ENCODE measurements at regions not wholly inside any gene's neighbourhood (a gene's known extent, or its start where the extent isn't known, plus 50 kb on each side); places are given as distances from the start of the nearest gene placed in this dataset.

- Mint-ChIP-seq H3K27me3 (ENCODE audit: low read depth) (no peaks in the 10 kb centered on the region), H3K27ac (no peak overlapping the region), H3K4me1 (no peaks in the 10 kb centered on the region), H3K4me3 (no peak overlapping the region), H3K36me3 (ENCODE audit: insufficient read depth in 1 of 3, low read depth in 3 of 3) (peaks cover 0 to 6% (median 0%) of the 10 kb centered on the region in 3 experiments; a peak in 1 of 7 replicates), H3K9me3 (peaks cover 0 to 9% of the 10 kb centered on the region in 2 experiments; a peak in 2 of 5 replicates)
- Histone ChIP-seq H3K23me2 (ENCODE audit: insufficient read length, low read depth, low read length, poor library complexity, severe bottlenecking) (no peaks in the 10 kb centered on the region), H3K79me1 (ENCODE audit: insufficient read depth, low read depth, low read length, poor library complexity, severe bottlenecking) (no peaks in the 10 kb centered on the region), H3K56ac (ENCODE audit: insufficient read length, low read depth, low read length) (no peak overlapping the region), H3K27ac (ENCODE audit: insufficient read length, low read depth, low read length) (no peak overlapping the region), H2BK120ac (ENCODE audit: low read depth, low read length, poor library complexity, severe bottlenecking) (no peak overlapping the region), H2BK20ac (ENCODE audit: low read depth, low read length, poor library complexity, severe bottlenecking) (no peak overlapping the region), H2AFZ (ENCODE audit: low read length) (no peak overlapping the region), H3K9ac (ENCODE audit: extremely low read depth, insufficient read length, low read length) (no peak overlapping the region), H2BK15ac (ENCODE audit: low read depth, low read length) (no peak overlapping the region), H3K4me1 (ENCODE audit: insufficient read depth, low read length) (no peaks in the 10 kb centered on the region), H4K8ac (replicated peaks; ENCODE audit: insufficient read length, low read depth, low read length) (no peak overlapping the region), H3K4ac (ENCODE audit: low read depth, low read length) (no peak overlapping the region), H4K20me1 (ENCODE audit: control insufficient read depth, insufficient read depth, insufficient read length) (no peaks in the 10 kb centered on the region), H3T11ph (ENCODE audit: low read length) (no peak overlapping the region), H4K5ac (ENCODE audit: insufficient read length, low read depth, low read length) (no peak overlapping the region), H2BK12ac (ENCODE audit: insufficient read length, low read depth, low read length) (no peak overlapping the region), H3K14ac (ENCODE audit: insufficient read depth, low read length) (no peak overlapping the region), H3K18ac (ENCODE audit: insufficient read length, low read depth, low read length) (no peak overlapping the region), H2BK5ac (ENCODE audit: insufficient read length, low read length) (no peak overlapping the region), H3K9me3 (ENCODE audit: control insufficient read depth, low read depth, low read length) (no peaks in the 10 kb centered on the region), H4K91ac (ENCODE audit: insufficient read length, low read depth, low read length) (no peak overlapping the region), H3K4me2 (ENCODE audit: insufficient read depth, insufficient read length, low read length) (no peak overlapping the region), H2AK5ac (ENCODE audit: insufficient read length, low read length) (no peak overlapping the region), H3K27me3 (ENCODE audit: insufficient read depth, low read length) (no peaks in the 10 kb centered on the region), H3K79me2 (ENCODE audit: insufficient read depth, low read length) (no peaks in the 10 kb centered on the region), H3K23ac (ENCODE audit: insufficient read length, low read depth, low read length) (no peak overlapping the region)
- TF ChIP-seq, protein P1, sequence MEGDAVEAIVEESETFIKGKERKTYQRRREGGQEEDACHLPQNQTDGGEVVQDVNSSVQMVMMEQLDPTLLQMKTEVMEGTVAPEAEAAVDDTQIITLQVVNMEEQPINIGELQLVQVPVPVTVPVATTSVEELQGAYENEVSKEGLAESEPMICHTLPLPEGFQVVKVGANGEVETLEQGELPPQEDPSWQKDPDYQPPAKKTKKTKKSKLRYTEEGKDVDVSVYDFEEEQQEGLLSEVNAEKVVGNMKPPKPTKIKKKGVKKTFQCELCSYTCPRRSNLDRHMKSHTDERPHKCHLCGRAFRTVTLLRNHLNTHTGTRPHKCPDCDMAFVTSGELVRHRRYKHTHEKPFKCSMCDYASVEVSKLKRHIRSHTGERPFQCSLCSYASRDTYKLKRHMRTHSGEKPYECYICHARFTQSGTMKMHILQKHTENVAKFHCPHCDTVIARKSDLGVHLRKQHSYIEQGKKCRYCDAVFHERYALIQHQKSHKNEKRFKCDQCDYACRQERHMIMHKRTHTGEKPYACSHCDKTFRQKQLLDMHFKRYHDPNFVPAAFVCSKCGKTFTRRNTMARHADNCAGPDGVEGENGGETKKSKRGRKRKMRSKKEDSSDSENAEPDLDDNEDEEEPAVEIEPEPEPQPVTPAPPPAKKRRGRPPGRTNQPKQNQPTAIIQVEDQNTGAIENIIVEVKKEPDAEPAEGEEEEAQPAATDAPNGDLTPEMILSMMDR (conservative IDR thresholded peaks at IDR 0.05) = no peak
- no CpG with 5 or more reads among the region's 2 CpGs for WGBS (ENCODE audit: extremely low coverage, insufficient read length, low lambda C conversion rate)
- no peak for DNase-seq
These were observed 202.1 kb upstream of the TMEM161B start for GRCh38 chr5:88470745-88471144.
